ENCODE measurements at regions not wholly inside any gene's neighbourhood (a gene's known extent, or its start where the extent isn't known, plus 50 kb on each side); places are given as distances from the start of the nearest gene placed in this dataset.

GRCh38 chr1:213817156-213817555 is 170.6 kb upstream of the PROX1 start:
- H3K27ac ChIP-seq = no peak overlapping the region
- DNase-seq (ENCODE audit: low read depth, low spot score) = no peak

GRCh38 chr1:213820362-213821149 is 167.2 kb upstream of the PROX1 start:
- no peak overlapping the region for H3K27ac ChIP-seq
- no peak for DNase-seq (ENCODE audit: low read depth, low spot score)

GRCh38 chr1:213821175-213821942 is 166.4 kb upstream of the PROX1 start:
- no peak overlapping the region for H3K27ac ChIP-seq
- no peak for DNase-seq (ENCODE audit: low read depth, low spot score)

GRCh38 chr1:213821943-213822334 is 165.8 kb upstream of the PROX1 start:
- no peak overlapping the region for H3K27ac ChIP-seq
- no peak for DNase-seq (ENCODE audit: low read depth, low spot score)

GRCh38 chr1:213826891-213827290 is 160.9 kb upstream of the PROX1 start:
- DNase-seq (ENCODE audit: low read depth, low spot score) = no peak
- H3K27ac ChIP-seq = no peak overlapping the region

GRCh38 chr1:213828867-213829266 is 158.9 kb upstream of the PROX1 start:
- H3K27ac ChIP-seq = no peak overlapping the region
- no peak for DNase-seq (ENCODE audit: low read depth, low spot score)

- H3K27ac ChIP-seq = no peak overlapping the region
- no peak for DNase-seq (ENCODE audit: low read depth, low spot score)
These were observed 158.0 kb upstream of the PROX1 start for GRCh38 chr1:213829780-213830179.

- no peak overlapping the region for H3K27ac ChIP-seq
- DNase-seq (ENCODE audit: low read depth, low spot score) = no peak
These were observed 157.4 kb upstream of the PROX1 start for GRCh38 chr1:213830371-213830770.

- DNase-seq (ENCODE audit: low read depth, low spot score) = no peak
- H3K27ac ChIP-seq = no peak overlapping the region
These were observed 147.2 kb upstream of the PROX1 start for GRCh38 chr1:213840575-213840974.

- no peak for DNase-seq (ENCODE audit: low read depth, low spot score)
- no peak overlapping the region for H3K27ac ChIP-seq
These were observed 143.1 kb upstream of the PROX1 start for GRCh38 chr1:213844632-213845031.

- H3K27ac ChIP-seq = no peak overlapping the region
- DNase-seq (ENCODE audit: low read depth, low spot score) = no peak
These were observed 135.7 kb upstream of the PROX1 start for GRCh38 chr1:213852107-213852506.

GRCh38 chr1:213858581-213858980 is 129.2 kb upstream of the PROX1 start:
- H3K27ac ChIP-seq = no peak overlapping the region
- no peak for DNase-seq (ENCODE audit: low read depth, low spot score)

- DNase-seq (ENCODE audit: low read depth, low spot score) = no peak
- H3K27ac ChIP-seq = no peak overlapping the region
These were observed 125.9 kb upstream of the PROX1 start for GRCh38 chr1:213861841-213862240.

- H3K27ac ChIP-seq = no peak overlapping the region
- DNase-seq (ENCODE audit: low read depth, low spot score) = no peak
These were observed 123.7 kb upstream of the PROX1 start for GRCh38 chr1:213864091-213864490.

- no peak for DNase-seq (ENCODE audit: low read depth, low spot score)
- no peak overlapping the region for H3K27ac ChIP-seq
These were observed 119.3 kb upstream of the PROX1 start for GRCh38 chr1:213868482-213868881.

- DNase-seq (ENCODE audit: low read depth, low spot score) = no peak
- H3K27ac ChIP-seq = no peak overlapping the region
These were observed 116.6 kb upstream of the PROX1 start for GRCh38 chr1:213871179-213871578.

GRCh38 chr1:213874789-213875188 is 113.0 kb upstream of the PROX1 start:
- no peak for DNase-seq (ENCODE audit: low read depth, low spot score)
- no peak overlapping the region for H3K27ac ChIP-seq

- no peak overlapping the region for H3K27ac ChIP-seq
- no peak for DNase-seq (ENCODE audit: low read depth, low spot score)
These were observed 111.2 kb upstream of the PROX1 start for GRCh38 chr1:213876531-213876930.

GRCh38 chr1:213883618-213884017 is 104.2 kb upstream of the PROX1 start:
- no peak overlapping the region for H3K27ac ChIP-seq
- no peak for DNase-seq (ENCODE audit: low read depth, low spot score)

- no peak for DNase-seq (ENCODE audit: low read depth, low spot score)
- H3K27ac ChIP-seq = no peak overlapping the region
These were observed 103.4 kb upstream of the PROX1 start for GRCh38 chr1:213884402-213884801.

GRCh38 chr1:213884942-213885341 is 102.8 kb upstream of the PROX1 start:
- no peak overlapping the region for H3K27ac ChIP-seq
- no peak for DNase-seq (ENCODE audit: low read depth, low spot score)

GRCh38 chr1:213887842-213888241 is 99.9 kb upstream of the PROX1 start:
- no peak overlapping the region for H3K27ac ChIP-seq

More at GRCh38 chr1:213887842-213888241, 99.9 kb upstream of the PROX1 start:
- DNase-seq (ENCODE audit: low read depth, low spot score) = no peak
